HG03025 (cell line): ENCODE measurements at regions not wholly inside any gene's neighbourhood (a gene's known extent, or its start where the extent isn't known, plus 50 kb on each side); places are given as distances from the start of the nearest gene placed in this dataset.

Source experiments
- ATAC-seq: cut with Tn5 transposase; IDR thresholded peaks from one replicate; pipeline ENCODE4 v1.9.1; 2021; ENCODE audit warnings: mild to moderate bottlenecking, moderate library complexity; ENCODE audit not compliant: unreplicated experiment, low FRiP score

DNA sequence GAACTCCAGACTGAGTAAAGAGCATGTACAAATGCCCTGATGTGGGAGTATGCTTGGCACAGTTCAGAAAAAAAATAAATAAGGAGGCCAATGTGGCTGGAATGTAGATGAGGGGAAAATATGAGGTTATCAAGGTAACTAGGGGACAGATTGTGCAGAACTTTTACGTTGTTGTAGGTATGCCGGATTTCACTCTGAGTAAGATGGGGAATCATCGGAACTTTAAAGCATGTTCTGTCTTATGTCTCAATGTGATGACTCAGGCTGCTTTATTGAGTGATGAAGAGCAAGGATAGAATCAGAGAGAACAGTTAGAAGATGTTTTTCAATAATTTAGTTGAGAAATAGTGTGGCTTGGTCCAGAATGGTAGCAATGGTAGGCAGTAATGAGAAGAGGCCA, 130.4 kb downstream of the C11orf87 start:
- no peak for ATAC-seq

DNA sequence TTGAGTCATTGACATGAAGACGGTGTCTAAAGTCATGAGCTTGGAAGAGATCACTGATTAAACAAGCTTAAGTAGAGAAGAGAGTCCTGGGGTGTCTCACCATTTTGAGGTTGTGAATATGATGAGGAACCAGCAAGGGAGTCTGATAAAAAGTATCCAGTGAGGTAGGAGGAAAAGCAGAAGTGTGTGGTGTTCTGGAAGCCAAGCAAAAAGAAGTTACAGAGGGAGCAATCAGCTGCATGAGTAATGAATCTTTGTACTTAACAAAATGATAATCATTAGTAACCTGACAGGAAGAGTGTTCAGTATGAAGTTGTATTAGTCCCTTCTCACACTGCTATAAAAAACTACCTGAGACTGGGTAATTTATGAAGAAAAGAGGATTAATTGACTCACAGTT, 131.3 kb downstream of the C11orf87 start:
- no peak for ATAC-seq

DNA sequence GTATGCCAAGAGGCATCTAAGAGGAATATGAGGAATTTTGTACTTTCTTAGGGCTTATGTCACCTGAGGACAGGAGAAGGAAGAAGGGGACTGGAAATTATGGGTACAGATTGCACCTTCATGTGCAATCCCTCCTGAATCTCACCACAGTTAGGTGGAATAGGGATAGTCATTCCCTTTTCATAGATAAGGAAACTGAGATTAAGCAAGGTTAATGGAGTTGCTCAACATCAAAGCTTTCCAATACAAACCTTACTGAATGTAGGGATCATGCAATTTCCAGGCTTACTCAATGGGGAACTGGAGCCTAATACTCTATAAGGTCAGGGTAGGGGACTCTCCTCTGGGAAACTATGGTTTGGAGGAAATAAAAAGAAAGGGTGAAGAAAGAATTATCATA, 133.0 kb downstream of the C11orf87 start:
- ATAC-seq, result no peak

DNA sequence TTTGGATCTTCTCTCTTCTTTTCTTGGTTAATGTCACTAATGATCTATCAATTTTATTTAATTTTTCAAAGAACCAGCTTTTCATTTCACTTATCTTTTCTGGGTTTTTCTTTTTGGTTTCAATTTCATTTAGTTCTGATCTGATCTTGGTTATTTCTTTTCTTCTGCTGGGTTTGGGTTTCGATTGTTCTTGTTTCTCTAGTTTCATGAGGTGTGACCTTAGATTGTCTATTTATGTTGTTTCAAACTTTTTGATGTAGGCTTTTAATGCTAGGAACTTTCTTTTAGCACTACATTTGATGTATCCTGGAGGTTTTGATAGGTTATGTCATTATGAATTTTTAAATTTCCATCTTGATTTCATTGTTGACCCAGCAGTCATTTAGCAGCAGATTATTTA, 142.3 kb downstream of the C11orf87 start:
- ATAC-seq, result no peak

DNA sequence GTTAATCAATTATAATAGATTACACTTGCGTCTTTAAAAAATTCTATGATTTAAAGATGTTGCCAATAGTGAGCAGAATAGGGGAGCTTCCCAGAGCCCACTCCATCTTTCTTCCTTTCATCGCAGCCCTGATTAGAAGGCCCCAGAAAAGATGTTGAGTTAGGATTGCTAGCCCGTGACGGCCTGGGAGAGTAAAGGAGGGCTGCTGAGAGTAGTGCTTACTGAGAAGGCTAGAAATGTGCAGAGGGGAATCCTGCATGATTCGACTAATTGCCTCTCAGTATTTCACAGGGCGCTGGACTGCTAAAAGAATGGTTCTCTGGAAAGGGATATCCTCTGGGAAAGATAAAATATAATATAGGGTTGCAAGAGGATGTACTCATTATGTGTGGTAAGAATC, 160.5 kb downstream of the C11orf87 start:
- no peak for ATAC-seq

DNA sequence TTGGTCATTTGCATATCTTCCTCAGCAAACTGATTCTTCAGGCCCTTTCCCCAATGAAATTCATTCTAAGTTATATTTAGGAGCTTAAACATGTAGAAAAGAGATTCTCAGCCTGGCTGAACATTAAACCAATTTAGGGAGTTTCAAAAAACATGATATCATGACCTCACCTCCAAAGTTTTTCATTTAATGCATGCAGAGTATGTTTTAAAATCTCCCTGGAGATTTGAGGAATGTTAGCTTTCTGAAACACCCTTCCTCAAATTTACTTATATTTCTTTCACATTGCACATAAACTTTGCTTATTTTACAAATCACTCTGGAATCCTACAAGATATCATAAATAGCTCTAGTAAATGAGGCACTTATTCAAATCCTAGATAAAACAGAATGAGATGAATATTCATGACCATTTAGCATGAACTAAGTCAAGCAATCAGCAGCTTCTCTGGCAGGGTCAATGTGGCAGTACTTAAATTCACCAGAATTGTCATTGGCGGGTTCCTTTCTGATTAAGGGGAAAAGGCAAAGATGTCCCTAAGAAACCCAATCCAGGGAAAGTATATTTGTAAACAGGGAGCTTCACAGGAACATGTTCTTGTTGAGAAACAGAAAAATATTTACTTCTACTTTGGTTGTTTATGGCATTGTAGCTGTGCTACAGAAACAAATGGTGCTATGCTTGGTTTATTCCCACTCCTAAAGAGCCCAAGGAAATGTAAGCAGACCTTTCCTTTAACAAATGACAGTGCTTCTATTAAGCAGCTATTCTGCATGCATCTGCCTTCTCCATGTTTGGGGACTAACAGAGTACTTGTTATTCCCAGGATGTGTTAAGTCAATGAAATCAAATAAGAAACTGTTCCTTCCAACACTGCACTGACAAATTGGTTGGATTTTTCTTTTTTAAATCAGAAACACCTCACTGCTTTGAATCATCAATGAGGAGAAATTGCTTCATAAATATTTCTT, 162.3 kb downstream of the C11orf87 start:
- ATAC-seq, result no peak

DNA sequence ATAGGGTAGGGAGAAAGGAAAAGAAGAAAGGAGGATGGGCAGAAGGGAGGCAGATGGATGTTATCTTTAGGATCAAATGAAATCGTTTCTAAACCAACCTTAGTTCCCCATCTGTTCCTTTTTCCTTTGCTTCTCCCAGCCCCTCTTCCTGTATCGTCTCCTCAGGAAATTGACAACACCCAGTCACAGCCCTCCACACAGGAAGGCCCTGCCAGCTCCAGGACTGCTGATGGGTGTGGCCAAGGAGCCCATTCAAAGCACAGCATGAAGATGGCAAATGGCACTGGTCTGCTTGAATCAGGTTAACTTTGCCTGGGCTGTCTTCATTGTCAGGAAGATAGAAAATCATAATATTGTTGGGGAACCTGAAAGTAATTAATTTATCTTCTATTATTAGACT, 164.8 kb downstream of the C11orf87 start:
- no peak for ATAC-seq

DNA sequence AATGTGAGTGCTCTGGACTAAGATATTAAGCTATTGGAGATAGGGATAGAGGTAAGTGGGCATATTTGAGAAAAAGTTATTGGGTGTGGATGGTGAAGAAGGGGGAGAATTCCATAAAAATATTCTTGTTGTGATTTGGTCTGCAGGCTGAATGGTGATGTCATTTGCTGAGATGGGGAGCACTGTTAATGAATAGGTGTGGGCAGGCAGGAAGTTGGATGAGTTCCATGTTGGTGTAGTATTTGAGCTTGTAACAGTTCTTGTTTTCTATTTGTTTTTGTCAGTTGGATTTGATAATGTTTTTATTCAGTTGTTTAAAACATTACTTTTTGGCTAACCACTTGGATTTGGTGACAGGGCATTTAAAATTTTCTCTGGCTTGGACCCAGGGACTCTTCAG, 168.8 kb downstream of the C11orf87 start:
- ATAC-seq, result no peak

DNA sequence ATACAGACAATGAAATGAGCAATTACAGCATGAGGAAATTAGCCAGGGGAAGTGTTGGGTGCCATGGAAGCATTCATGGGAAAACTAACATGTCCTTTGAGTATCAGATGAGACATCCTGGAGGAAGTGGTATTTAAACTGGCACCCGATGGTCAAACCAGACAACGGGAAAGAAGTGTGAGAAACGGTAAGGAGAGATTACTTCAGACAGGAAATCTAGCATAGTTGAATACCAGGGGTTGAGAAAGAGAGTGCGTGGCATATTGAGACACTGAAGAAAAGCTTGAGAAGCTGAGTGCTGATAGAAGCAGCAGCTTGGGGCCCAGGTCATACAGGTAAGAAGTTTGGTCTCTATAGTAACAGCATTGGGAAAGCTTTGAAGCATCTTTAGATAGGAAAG, 175.3 kb downstream of the C11orf87 start:
- ATAC-seq, result no peak

DNA sequence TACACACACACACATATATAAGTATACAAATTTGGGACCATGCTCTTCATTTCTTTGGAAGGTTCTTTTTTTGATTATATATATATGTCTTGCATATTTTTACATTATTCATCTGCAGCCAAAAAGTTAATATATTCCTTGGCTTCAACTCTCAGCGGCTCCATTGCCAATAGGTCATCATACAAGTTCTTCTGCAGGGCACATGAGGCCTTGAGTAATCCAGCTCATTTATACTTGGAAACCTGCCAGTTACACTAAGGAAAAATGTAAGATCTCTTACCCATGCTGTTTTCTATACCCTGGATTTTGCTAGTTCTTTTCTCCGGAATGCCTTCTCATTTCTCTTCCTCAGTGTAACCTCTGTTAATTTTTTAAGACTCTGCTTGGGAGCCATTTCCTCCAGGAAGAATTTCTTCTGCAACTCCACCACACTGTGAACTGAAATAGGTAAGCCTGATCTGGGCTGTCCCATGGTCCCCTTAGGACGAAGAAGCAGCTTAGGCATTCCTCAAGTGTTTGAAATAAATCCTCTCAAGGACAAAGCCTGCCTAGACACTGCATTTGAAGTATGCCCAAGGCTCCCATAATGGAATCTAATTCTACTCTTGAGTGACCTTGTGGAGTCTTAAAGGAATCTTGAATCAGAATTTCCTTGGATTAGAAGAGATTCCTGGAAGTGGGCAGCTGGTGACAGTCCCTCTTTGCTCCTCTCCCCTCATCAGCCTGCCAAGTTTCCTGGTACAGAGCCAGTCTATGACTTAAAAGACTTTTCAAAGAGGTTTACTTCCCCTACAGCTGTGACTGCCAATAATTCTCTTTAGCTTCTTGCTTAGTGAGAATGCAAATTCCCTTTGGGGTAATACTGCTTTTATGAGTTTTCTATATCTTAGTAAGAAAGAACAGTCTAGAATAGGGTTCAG, 182.8 kb downstream of the C11orf87 start:
- no peak for ATAC-seq

DNA sequence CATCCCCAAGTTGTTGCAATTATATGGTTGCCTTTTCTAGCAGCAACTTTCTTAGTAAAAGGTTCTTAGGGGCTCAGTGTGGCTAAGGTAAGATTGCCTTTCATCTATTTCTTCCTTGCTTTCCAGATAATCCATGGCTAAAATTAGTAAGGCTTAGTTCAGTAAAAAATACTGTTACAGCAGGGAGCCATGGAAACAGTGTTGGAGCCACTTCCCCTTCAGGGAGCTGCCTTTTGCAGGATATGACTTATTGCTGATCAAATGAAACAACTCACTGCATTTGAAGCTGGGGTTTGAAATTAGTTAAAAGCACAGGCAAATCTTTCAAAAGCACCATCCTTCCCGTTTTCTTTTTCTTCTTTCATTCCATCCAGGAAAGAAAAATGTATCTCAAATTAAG, 184.3 kb downstream of the C11orf87 start:
- no peak for ATAC-seq

DNA sequence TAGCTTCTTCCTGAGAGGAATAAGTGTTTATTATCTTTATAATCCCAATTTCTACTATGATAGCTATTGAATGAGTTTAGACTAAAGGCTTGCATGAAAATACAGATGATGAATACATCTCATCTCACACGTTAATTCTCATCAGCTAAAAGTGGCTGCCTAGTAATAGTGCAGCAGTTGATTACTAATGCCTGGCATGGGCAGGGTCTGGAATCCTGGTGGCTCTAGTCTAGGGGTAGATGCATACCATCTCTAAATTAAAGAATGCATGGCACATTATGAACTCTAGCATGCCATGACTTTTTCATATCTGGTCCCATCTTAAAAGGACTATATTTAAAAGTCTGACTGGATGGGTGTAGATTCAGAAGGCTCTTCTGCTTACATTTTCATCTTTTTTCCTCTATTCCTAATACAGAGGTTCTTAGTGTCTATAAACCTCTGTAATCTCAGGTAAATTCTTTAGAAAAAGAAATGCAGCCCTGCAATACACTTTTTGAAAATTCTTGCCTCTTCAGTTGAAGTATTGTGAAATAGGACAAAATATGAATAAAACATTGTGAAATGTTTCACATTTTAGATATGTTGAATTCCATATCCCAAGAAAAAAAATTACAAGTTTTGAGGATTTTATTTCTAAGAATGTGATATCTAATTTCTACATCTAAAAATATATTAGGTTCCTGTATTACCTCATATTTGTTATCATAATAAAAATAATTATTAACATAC, 187.6 kb downstream of the C11orf87 start:
- ATAC-seq, result no peak

DNA sequence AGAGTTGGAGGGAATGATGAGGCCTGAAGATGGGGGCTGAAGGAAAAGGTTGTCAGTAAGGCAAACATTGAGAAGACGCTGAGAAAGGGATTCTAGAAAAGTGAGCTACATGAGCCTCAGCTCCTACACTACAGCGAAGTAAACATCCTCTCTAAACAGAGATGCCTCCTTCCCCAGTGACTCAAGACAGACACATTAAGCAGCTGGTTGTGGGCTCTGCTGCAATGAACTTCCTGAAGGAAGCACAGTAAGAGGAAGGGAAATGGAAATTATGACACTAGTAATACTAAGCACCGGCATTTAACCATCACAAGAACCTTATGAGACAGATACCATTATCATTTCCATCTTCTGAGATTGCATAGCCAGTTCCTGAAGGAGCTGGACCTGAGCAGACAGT, 190.5 kb downstream of the C11orf87 start:
- ATAC-seq, result no peak

DNA sequence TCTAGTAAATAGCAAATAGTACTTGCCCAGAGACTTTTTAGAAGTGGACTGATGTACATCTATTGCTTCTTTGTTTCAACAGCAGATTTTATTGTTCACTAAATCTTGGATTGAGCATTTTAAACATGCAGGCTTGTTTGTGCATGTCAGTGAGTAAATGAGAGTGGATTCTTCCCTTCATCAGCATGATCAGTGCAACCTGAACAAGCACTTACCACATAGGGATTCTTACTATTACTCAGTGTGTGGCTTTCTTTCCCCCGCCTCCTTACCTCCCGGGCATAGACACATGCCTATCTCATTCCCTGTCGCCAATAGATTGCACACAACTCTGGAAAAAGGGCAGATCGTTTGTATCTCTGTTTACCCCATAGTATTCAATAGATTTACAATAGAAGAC, 197.5 kb downstream of the C11orf87 start:
- no peak for ATAC-seq

DNA sequence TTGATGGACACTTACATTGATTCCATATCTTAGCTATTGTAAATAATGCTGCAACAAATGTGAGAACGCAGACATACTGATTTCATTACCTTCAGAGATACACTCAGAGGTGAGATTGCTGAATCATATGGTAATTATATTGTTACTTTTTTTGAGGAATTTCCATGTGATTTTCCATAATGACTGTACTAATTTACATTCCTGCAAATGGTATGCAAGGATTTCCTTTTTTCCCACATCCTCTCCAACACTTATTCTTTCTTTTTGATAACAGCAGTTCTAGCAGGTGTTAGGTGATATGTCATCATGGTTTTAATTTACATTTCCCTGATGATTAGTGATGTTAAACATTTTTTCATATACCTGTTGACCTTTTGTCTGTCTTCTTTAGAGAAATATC, 207.7 kb downstream of the C11orf87 start:
- no peak for ATAC-seq

DNA sequence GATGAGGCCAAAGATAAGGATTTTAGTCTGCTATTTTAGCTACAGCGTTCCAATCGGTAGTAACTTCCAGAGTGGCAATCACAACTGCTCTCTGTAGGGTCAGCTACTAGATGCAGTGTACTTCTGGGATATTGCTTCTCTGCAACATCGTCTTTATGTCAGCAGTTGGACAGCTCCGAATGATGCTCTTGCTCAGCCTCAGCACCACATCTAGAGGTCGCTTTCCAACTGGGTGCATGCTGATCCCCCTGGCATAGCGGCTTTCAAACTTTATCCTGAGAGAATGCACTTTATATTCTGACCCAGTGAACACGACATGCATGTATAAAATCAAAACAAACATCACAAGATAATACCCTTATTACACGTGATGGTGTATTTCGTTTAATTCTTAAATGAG, 219.6 kb downstream of the C11orf87 start:
- no peak for ATAC-seq

DNA sequence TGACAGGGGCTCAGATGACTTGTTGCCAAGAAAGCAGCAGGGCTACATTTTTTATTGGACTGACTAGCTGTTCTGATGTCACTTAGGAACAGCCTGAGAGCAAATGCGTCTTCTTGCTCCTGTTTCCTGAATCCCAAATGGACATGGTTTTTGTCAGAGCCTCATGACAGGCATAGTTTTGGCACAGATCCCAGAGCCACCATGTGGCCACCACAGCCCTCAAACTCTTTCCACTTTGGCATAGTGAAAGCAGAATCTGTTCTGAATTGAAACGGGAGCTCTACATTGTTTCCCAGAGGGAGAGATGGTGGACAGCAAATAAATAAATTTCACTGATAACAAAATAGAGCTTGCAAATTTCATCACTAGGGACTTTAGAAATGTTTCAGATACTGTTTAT, 222.2 kb downstream of the C11orf87 start:
- ATAC-seq, result no peak

DNA sequence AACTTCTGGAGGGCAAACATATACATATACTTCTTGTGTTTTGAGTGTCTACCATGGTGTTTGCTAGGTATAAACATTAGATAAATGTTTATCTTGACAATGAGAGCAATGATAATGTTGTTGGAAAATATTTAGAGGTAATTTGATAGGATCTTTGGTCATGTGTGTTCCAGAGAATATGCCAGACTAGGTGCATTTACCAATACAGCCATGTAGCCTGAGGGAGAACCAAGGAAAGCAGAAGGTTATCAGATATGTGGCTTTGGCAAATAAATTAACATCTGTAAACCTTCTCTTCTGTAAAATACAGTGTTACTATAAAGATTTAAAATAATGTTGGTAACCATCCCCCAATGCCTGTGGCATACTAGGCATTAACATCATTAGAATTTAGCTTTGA, 226.8 kb downstream of the C11orf87 start:
- no peak for ATAC-seq

DNA sequence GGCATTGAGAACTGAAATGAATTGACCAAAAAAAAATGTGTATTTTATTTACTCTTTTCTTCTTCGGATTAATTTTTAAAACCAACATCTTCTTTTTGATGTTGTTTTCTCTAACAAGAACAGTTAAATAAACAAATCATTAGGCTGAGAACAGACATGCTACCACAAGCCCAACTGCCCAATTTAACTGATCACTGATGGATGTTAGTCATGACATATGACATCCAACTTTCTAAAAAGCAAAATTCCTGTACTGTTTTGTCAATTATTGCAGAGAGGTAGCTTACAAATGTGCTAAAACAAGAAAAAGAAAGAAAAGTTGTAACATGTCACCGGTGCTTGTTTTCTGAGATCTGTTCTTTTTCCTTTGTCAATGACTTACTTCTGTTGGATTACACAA, 232.1 kb downstream of the C11orf87 start:
- no peak for ATAC-seq

DNA sequence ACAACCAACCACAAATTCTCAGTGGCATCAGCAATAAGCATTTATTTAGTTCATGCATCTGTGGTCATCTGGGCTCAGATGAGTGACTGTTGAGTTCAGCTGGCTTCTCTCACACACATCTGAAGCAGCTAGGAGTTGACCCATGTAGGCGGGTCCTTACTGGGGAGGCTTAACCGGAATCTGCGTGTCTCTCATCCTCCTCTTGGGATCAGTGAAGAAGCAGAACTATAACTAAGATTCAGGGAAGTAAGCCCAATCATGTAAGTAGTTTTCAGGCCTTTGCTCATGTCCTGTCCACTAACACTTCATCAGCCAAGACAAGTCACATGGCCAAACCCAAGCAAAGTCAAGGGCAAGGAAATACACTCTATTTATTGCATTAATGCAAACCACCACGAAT, 236.2 kb downstream of the C11orf87 start:
- no peak for ATAC-seq

DNA sequence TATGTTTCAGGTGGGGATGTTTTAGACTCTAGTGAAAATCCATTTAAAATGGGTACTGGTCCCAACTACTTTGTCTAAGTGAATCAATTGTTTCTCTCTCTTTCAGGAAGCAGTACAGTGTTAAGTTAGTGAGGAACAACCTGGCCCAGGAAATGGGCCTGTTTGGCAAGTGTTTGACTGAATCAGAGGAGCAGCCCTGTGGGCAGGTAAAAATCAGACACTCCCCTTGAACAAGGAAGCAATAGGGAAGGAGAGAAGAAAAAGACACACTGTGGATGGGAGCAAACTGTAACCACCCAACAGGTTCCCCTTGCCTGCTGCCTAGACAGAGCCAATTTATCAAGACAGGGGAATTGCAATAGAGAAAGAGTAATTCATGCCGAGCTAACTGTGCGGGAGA, 245.7 kb downstream of the C11orf87 start:
- ATAC-seq, result no peak
